ENCODE measurements at regions not wholly inside any gene's neighbourhood (a gene's known extent, or its start where the extent isn't known, plus 50 kb on each side); places are given as distances from the start of the nearest gene placed in this dataset.

DNA sequence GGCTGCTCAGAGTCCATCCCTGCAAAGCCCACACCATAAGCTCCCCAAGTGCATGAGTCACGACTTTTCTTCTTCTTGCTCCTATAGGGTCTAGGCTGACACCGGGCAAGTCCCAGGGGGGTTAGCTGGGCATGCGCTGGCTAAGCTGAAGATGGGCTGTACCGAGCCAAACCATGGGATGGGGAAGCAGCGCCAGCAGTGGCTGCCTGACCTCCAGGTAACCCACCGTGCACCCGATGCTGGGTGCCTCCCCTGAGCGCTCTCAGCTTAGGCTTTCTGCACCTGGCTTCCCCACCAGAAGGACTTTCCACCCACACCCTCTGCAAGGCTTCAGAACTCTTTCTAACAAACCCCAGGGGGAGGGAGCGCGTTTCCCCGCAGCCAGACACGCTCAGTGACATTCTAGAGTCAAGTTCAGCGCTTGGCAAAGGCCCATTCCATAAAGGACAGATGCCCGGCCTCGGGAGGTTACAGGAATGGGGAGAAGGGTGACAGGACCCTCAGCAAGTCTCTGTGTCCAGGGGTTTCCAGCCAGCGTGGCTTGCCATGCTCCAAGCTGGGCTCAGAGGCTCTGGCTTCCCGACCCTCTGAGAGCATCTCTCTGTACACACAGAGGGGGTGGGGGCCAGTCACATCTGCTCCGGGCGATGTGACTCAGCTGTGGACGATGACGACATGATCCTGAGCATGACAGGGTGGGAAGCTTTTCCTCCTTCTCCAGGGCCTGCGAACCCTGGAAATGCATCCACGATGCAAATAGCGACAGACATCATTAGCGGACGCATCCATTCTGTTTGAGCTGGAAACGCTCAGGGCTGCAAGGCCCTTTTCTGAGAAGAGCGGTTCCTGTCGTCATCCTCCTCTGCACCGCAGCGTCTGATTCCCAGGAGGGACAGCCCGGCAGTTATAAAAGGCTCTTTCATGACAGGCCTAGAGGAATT lies 107.8 kb downstream of the SIK1 start (continued):
- TF ChIP-seq REST (IDR thresholded peaks at IDR 0.05; ENCODE audit: low read depth, low read length) = no peak
- TF ChIP-seq NRF1 (IDR thresholded peaks at IDR 0.05; ENCODE audit: low read depth, low read length) = no peak
- no peak for TF ChIP-seq JUND (IDR thresholded peaks at IDR 0.05)

DNA sequence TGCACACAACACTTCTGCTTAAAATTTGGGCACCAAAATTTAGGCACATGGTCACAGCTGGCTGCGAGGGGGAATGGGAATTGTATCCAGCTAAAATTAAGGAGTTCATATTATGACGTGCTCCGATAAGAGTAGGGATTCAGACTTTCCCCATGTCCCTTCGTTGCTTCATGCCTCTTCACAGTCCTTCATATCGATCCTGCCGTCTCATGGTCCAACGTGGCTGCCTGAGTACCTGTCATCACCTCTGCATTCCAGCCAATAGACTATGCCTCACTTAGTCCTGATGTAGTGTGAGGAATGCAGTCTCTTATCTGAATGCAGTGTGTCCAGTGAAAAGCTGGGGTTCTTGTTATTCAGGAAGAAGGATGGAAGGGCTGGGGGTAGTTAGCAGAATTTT lies 108.6 kb downstream of the SIK1 start:
- POLR2A ChIA-PET = no interaction called here
- Histone ChIP-seq H4K20me1 (ENCODE audit: insufficient read depth) (no peaks in the 10 kb centered on the region), H3K36me3 (replicated peaks in 1 of 2; ENCODE audit: control insufficient read depth in 1 of 2, insufficient read depth in 2 of 2, low read length in 1 of 2) (no peaks in the 10 kb centered on the region), H3K4me3 (ENCODE audit: low read depth in 2 of 2, low read length in 1 of 2) (no peak overlapping the region), H3K4me1 (ENCODE audit: control insufficient read depth in 1 of 2, insufficient read depth in 2 of 2, low read depth in 1 of 2, low read length in 1 of 2) (peaks cover 0 to 9% of the 10 kb centered on the region in 2 experiments; a peak in 1 of 4 replicates), H3K27ac (ENCODE audit: low read depth in 2 of 2, low read length in 1 of 2) (no peak overlapping the region), H3K9me2 (no peaks in the 10 kb centered on the region), H3K27me3 (ENCODE audit: insufficient read depth) (no peaks in the 10 kb centered on the region), H3F3A (replicated peaks; ENCODE audit: insufficient read depth) (no peaks in the 10 kb centered on the region), H3K9me3 (no peaks in the 10 kb centered on the region), H3K4me2 (no peak overlapping the region), H3K9ac (no peak overlapping the region), H3K79me2 (ENCODE audit: insufficient read depth) (no peaks in the 10 kb centered on the region), H2AFZ (ENCODE audit: low read depth) (no peak overlapping the region)
- 78% methylated on average over 7 of the region's 7 CpGs for WGBS (ENCODE audit: low lambda C conversion rate)
- CTCF ChIA-PET = interaction anchor here (0.9 to 1.9 kb wide), 2 partner anchors 13 to 328 kb away, joined by 4 to 7 read pairs; no protein-coding TSS in a partner anchor
- TF ChIP-seq, protein P1, sequence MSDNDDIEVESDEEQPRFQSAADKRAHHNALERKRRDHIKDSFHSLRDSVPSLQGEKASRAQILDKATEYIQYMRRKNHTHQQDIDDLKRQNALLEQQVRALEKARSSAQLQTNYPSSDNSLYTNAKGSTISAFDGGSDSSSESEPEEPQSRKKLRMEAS (IDR thresholded peaks at IDR 0.05; ENCODE audit: low read depth) = no peak
- no peak for TF ChIP-seq NRF1 (IDR thresholded peaks at IDR 0.05; ENCODE audit: low read depth, low read length)
- TF ChIP-seq, protein P2, sequence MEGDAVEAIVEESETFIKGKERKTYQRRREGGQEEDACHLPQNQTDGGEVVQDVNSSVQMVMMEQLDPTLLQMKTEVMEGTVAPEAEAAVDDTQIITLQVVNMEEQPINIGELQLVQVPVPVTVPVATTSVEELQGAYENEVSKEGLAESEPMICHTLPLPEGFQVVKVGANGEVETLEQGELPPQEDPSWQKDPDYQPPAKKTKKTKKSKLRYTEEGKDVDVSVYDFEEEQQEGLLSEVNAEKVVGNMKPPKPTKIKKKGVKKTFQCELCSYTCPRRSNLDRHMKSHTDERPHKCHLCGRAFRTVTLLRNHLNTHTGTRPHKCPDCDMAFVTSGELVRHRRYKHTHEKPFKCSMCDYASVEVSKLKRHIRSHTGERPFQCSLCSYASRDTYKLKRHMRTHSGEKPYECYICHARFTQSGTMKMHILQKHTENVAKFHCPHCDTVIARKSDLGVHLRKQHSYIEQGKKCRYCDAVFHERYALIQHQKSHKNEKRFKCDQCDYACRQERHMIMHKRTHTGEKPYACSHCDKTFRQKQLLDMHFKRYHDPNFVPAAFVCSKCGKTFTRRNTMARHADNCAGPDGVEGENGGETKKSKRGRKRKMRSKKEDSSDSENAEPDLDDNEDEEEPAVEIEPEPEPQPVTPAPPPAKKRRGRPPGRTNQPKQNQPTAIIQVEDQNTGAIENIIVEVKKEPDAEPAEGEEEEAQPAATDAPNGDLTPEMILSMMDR (IDR thresholded peaks at IDR 0.05) = no peak
- TF ChIP-seq TEAD4 (IDR thresholded peaks at IDR 0.05; ENCODE audit: borderline replicate concordance, insufficient read depth) = no peak
- TF ChIP-seq FOXM1 (IDR thresholded peaks at IDR 0.05; ENCODE audit: low read depth) = no peak
- no peak for TF ChIP-seq FOXJ3 (CRISPR knock-in tag; IDR thresholded peaks at IDR 0.05)
- no peak for DNase-seq

Measured in SK-N-SH (cell line).